ENCODE measurements at regions not wholly inside any gene's neighbourhood (a gene's known extent, or its start where the extent isn't known, plus 50 kb on each side); places are given as distances from the start of the nearest gene placed in this dataset.

- intact Hi-C loops (cut with micrococcal nuclease): no loop called here
- no peak overlapping the region for H3K4me3 ChIP-seq
- DNase-seq: no peak
- H3K27me3 ChIP-seq (ENCODE audit: low read depth): no peaks in the 10 kb centered on the region
- peaks cover 6% of the 10 kb centered on the region for H3K9me3 ChIP-seq (replicated peaks)
- H3K4me1 ChIP-seq: peaks cover 29% of the 10 kb centered on the region
- no peaks in the 10 kb centered on the region for H3K36me3 ChIP-seq
- no peak for TF ChIP-seq CTCF (IDR thresholded peaks at IDR 0.05; ENCODE audit: borderline replicate concordance)
- H3K27ac ChIP-seq (replicated peaks): no peak overlapping the region
Observed at GRCh38 chr6:4405621-4406212, 270.3 kb upstream of the ECI2 start.

DNA sequence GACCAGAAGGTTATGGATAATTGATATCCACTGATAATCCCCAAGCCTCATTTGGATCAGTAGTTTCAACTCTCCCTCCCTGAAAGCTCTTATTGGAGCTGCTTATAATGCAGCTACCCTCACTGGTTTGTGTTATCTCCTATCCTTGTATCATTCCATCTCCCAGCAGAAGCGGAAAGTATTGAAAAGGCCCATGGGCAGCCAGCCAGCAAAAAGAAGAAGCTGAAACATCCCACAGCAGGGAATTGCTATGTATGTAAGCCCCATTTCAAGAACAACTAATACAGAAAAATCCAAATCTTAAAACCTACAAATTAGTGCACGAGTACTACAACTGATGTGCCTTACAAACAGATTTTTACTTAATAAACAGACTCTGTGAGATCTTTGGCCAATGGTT, 269.0 kb upstream of the ECI2 start:
- Histone ChIP-seq H3K27me3 (ENCODE audit: low read depth) (no peaks in the 10 kb centered on the region), H3K4me3 (no peak overlapping the region), H3K4me1 (peaks cover 35% of the 10 kb centered on the region), H3K36me3 (no peaks in the 10 kb centered on the region), H3K9me3 (replicated peaks) (peaks cover 6% of the 10 kb centered on the region), H3K27ac (replicated peaks) (peak overlapping the region; percentile 91)
- intact Hi-C loops (cut with micrococcal nuclease): no loop called here
- TF ChIP-seq CTCF (IDR thresholded peaks at IDR 0.05; ENCODE audit: borderline replicate concordance): no peak
- no peak for DNase-seq

- Histone ChIP-seq H3K9me3 (replicated peaks) (peaks cover 6% of the 10 kb centered on the region), H3K27ac (replicated peaks) (peak overlapping the region; percentile 91), H3K4me1 (peaks cover 39% of the 10 kb centered on the region), H3K36me3 (no peaks in the 10 kb centered on the region), H3K4me3 (no peak overlapping the region), H3K27me3 (ENCODE audit: low read depth) (no peaks in the 10 kb centered on the region)
- intact Hi-C loops (cut with micrococcal nuclease): no loop called here
- TF ChIP-seq CTCF (IDR thresholded peaks at IDR 0.05; ENCODE audit: borderline replicate concordance): no peak
- DNase-seq: no peak
Observed at GRCh38 chr6:4403828-4404227, 268.5 kb upstream of the ECI2 start.

GRCh38 chr6:4403023-4403752, 267.8 kb upstream of the ECI2 start:
- no peak for TF ChIP-seq CTCF (IDR thresholded peaks at IDR 0.05; ENCODE audit: borderline replicate concordance)
- peak overlapping the region; percentile 91 for H3K27ac ChIP-seq (replicated peaks)
- DNase-seq: no peak
- peaks cover under 1% of the 10 kb centered on the region for H3K9me3 ChIP-seq (replicated peaks)
- no peaks in the 10 kb centered on the region for H3K27me3 ChIP-seq (ENCODE audit: low read depth)
- intact Hi-C loops (cut with micrococcal nuclease): no loop called here
- peaks cover 39% of the 10 kb centered on the region for H3K4me1 ChIP-seq
- H3K4me3 ChIP-seq: no peak overlapping the region
- no peaks in the 10 kb centered on the region for H3K36me3 ChIP-seq

- intact Hi-C loops (cut with micrococcal nuclease): no loop called here
- H3K27me3 ChIP-seq (ENCODE audit: low read depth): no peaks in the 10 kb centered on the region
- no peak for TF ChIP-seq CTCF (IDR thresholded peaks at IDR 0.05; ENCODE audit: borderline replicate concordance)
- DNase-seq: peak; percentile 38
- no peaks in the 10 kb centered on the region for H3K36me3 ChIP-seq
- no peaks in the 10 kb centered on the region for H3K9me3 ChIP-seq (replicated peaks)
- H3K27ac ChIP-seq (replicated peaks): peak overlapping the region; percentile 91
- peak overlapping the region; percentile 21 for H3K4me3 ChIP-seq
- peaks cover 44% of the 10 kb centered on the region for H3K4me1 ChIP-seq
Observed at GRCh38 chr6:4402477-4402976, 267.2 kb upstream of the ECI2 start.
